ENCODE measurements at regions not wholly inside any gene's neighbourhood (a gene's known extent, or its start where the extent isn't known, plus 50 kb on each side); places are given as distances from the start of the nearest gene placed in this dataset.

DNA sequence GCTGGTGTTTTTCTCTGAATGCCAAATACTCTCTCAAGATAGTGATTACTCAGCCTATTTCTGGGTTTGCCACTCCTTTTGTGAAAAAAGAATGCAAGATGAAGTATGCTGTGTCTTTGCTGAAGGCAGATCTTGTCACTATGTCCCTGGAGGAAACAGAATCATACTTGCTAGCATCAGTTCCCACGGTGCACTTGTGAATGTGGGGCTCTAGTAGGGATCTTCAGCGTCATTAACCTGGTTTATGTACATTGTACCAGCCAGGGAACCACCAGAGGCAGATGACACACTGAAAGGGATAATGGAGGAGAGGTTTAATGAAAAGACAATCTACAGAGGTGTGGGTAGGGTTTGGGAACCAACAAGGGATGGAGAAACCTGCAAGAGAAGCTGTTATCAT lies 131.0 kb upstream of the CXCR4 start:
- TF ChIP-seq GATA3 (IDR thresholded peaks at IDR 0.05; ENCODE audit: low read depth, low read length) (no peak), GATA2 (IDR thresholded peaks at IDR 0.05; ENCODE audit: low read depth, low read length) (no peak)

DNA sequence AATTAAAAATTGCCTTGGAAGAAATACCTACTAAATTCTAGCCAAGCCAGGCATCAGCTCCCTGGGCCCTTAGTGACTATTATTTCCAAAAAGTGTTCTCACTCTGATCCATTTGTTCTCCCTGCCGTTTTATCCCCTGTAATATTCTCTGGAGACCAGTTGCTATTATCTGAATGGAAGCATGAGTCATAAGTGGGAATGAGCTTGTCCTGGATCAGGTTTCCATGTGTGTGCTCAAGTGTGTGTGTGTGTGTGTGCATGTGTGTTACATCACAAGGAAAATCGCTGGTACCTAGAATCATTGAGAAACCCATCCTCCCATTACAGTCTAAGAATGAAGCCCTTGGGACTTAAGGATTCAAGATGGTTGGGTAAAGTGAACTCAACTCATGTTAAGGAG lies 130.3 kb upstream of the CXCR4 start:
- TF ChIP-seq GATA2 (IDR thresholded peaks at IDR 0.05; ENCODE audit: low read depth, low read length) (no peak), GATA3 (IDR thresholded peaks at IDR 0.05; ENCODE audit: low read depth, low read length) (no peak)

DNA sequence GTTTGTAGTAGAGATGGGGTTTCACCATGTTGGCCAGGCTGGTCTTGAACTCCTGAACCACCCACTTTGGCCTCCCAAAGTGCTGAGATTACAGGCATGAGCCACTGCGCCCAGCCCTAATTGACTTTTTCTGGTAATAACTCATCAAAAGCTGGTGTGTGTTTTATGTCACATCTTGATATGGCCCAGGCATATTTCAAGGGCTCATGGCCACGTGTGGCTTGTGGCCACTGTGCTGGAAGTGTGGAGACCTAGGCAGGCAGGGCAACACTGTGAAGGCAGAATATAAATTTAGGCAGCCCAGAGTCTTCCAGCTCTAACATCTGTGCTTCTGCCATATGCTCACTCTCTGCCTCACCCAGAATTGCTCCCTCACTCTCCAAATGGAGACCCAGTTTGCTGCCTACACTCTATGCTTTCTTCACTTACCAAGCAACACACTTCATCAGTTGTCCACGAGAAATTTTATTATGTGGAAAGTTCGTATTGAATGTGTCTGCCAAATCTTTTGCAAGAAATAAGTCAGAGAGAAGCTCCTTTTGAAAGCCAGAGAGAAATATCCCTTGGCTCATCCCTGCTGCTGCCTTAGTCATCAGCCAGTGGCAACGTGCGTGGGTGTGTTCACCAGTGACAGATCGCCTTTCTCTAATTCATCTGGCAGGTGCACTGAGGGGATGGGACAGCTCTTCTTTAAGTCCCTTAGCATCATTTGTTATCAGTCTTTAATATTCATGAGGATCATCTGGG lies 129.4 kb upstream of the CXCR4 start:
- TF ChIP-seq GATA2 (IDR thresholded peaks at IDR 0.05; ENCODE audit: low read depth, low read length), result no peak
- no peak for TF ChIP-seq GATA3 (IDR thresholded peaks at IDR 0.05; ENCODE audit: low read depth, low read length)

DNA sequence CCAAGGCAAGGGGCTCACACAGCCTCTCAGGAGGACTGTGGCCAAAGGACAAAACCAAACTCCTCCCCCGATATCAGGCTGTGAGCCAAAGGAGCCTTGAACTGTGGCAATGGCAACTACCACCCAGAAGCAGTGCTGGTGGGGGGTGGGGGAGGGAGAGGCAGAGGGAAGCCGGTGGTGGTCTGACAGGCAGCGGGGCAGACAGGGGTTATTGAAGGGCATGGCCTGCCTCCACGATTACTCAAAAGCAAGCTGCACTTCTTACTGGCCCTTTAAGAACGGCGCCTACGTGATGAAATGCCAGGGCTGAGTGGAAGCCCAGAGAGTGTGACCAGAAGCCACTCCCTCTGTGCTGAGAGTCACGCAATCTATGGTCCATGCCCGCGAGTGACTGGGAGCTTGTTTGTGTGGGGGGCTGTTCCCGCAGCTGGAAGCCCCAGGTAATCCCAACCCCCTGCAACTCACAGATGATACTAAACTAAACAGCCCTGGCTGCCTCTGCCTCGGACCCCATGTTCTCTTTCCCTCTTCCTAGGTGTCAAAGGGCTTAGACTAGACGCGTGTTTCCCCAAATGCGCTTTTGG lies 128.2 kb upstream of the CXCR4 start:
- no peak for TF ChIP-seq GATA2 (IDR thresholded peaks at IDR 0.05; ENCODE audit: low read depth, low read length)
- TF ChIP-seq GATA3 (IDR thresholded peaks at IDR 0.05; ENCODE audit: low read depth, low read length), result no peak

DNA sequence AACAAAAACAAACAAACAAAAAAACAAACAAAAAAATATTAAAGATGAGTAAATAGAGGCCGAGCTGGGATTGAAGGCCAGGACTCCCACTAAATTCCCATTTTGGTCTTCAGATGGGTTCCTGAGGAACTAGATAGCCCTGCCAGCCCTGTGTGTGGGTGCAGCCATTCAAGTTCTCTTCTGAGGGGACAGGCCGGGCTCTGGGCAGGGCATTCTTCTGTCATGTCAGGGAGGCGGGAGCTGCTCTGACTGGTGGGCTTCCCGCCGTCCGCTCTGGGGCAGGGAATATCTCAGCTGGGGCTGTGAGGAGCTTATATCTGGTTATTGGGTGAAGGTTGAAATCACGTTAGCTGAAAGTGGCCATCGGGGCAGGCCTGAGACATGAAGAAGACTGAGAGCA lies 127.3 kb upstream of the CXCR4 start:
- TF ChIP-seq GATA3 (IDR thresholded peaks at IDR 0.05; ENCODE audit: low read depth, low read length) (no peak), GATA2 (IDR thresholded peaks at IDR 0.05; ENCODE audit: low read depth, low read length) (no peak)

DNA sequence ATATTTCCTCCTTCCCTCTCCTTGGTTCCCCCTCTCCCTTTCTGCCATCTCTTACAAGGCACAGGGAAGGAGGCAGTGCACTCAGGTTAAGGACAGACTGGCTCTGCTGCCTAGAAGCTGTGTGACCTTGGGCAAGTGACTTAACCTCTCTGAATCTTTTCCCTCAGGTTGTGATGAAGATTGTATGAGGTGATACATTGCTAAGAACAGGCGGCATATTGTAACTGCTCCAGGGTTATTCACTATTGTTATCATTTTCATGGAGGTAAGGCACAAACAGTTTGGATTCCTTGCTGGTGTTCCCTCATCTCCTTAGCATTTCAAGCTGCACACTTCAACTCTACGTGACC lies 126.6 kb upstream of the CXCR4 start:
- no peak for TF ChIP-seq GATA2 (IDR thresholded peaks at IDR 0.05; ENCODE audit: low read depth, low read length)
- no peak for TF ChIP-seq GATA3 (IDR thresholded peaks at IDR 0.05; ENCODE audit: low read depth, low read length)

DNA sequence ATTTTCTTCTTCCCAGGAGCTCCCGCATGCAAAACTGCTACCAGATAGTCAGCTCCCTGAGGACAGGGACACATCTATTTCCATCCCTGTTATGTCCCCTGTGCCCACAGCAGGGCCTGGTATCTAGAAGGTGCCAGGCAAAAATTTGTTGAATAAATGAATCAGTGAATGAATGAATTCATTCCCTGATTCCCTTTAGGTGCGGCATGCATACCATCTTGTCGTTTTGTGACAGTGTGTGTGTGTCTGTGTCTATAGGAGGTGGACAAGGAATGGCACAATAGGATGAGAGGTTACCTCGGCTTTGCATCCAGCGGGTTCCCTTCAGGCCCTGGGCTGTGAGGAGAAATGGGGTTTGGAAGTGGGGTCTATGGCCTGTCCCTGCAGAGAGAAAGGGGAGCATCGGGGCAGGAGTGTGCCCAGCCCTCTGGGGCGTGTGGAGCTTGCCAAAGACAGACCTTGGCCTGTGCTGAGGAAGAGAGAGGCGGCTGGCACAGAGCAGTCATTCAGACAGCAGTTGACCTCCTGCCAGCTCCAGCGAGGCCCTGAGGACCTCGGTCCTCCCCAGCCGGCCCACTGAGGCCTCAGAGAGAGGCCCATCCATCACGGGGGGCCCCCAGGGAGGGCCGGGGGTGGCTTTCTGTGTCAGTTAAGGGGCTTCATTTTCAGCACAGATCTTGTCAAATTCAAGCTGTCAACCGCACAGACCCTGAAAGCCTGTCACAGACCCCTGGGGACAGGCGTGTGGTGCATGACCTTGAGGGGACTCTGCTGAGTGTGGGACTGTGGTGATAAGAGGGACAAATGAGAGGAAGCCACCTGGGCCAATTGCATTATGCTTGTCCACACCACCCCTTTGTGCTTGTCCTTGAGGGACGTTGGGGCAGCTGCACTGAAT lies 125.9 kb upstream of the CXCR4 start:
- TF ChIP-seq GATA2 (IDR thresholded peaks at IDR 0.05; ENCODE audit: low read depth, low read length) (no peak), GATA3 (IDR thresholded peaks at IDR 0.05; ENCODE audit: low read depth, low read length) (no peak)

DNA sequence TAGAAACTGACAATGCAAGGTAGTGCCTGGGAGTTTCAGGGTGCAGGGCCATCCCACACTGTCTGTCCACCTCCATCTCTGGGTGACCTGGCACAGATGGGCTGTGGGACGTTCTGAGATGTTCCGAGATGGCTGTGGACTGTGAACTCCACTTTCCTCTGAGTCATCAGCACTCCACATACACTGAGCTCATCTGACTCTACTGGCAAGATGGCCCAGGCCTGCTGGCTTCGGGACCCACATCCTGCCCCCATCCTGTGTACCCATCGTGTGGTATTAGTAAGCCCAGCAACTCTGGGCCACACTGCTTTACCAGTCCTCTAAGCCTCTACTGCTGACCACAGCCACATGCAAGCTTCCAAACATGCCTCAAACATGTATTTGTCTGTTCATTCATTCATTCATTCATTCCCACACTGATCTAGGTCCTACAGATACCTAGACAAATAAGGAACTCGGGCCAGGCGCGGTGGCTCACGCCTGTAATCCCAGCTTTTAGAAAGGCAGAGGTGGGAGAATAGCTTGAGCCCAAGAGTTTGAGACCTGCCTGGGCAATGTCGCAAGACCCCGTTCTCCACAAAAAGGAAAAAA lies 124.8 kb upstream of the CXCR4 start:
- TF ChIP-seq GATA3 (IDR thresholded peaks at IDR 0.05; ENCODE audit: low read depth, low read length), result no peak
- TF ChIP-seq GATA2 (IDR thresholded peaks at IDR 0.05; ENCODE audit: low read depth, low read length), result no peak

DNA sequence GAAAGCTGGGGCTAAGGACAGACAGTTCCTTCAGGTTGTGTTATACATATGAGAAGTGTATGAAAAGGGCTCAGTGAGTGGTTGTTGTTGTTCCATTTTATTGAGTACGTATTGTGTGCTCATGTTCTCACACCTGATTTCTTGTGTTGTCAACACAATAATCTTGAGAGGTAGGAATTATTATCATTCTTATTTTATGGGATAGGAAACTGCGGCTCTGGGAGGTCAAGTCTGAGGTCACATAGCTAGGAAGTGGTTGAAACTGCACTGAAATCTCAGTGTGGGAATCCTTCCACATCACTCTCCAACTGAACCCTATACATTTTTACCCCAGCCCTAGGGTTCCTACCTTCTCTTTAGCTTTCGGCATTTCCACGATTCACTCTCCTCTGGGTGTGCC lies 124.2 kb upstream of the CXCR4 start:
- no peak for TF ChIP-seq GATA3 (IDR thresholded peaks at IDR 0.05; ENCODE audit: low read depth, low read length)
- TF ChIP-seq GATA2 (IDR thresholded peaks at IDR 0.05; ENCODE audit: low read depth, low read length), result no peak

DNA sequence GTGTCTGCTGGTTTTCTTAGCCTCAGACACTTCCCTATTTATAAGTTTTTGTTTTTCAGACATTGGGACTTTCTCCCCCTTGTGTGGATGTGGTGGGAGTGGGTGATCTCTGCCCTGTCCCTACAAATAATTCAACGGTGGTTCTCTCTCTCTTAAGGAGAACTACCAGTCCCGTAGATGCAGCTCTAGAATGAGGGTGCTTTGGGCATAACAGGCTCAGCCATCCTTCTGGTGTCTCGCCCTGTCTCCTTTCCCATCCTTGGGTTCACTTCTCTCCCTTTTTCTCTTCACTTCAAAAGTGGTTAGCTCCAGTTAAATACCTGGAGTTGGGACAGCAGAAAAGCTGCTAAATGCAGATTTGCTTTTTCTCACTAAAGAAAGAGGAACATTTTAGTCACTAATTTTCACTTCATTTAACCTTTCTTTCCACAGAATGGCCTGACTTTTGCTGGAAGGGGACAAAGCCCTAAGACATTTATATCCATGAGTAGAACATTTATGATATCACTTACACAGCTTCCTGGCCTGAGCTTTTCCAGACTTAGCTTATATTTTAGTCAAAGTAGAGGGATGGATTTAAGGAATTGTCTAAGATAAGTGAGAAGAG lies 121.2 kb upstream of the CXCR4 start:
- no peak for TF ChIP-seq GATA3 (IDR thresholded peaks at IDR 0.05; ENCODE audit: low read depth, low read length)
- TF ChIP-seq GATA2 (IDR thresholded peaks at IDR 0.05; ENCODE audit: low read depth, low read length), result no peak

DNA sequence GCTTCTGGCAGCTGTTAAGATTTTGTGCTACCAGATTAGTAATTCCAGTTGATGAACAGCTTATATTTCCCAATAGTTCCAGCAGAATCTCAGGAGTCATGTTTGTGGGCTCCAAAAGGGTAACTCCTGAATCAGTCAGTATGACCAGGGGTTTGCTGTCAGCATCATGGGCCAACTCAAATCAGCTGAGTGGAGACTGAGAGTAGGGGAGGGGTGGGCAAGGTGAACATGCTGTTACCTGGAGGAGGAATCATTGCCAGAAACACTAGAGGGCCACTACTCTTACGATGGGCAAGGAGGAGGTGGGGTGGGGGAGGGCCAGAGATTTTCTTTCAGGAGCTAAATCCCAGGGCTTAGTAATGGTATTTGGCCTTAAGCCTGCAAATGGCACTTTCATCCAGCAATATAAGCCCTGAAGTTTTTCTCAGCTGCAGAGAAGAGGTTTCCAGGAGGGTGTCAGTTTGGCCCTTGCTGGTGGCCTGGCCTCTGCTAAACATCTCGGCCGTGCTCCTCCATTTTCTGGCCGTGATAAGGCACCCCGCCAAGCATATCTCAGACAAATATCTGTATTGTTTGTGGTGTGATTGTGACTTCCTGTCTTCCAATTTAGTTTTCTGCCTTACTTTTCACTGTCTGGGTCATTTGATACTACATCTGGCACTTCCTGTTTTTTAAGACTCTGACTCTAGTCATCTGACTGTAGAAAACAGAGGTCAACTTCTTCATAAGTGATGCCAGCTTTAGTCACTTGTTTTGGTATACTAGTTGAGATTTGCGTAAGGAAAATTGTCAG lies 120.5 kb upstream of the CXCR4 start:
- TF ChIP-seq GATA3 (IDR thresholded peaks at IDR 0.05; ENCODE audit: low read depth, low read length), result no peak
- TF ChIP-seq GATA2 (IDR thresholded peaks at IDR 0.05; ENCODE audit: low read depth, low read length), result no peak

DNA sequence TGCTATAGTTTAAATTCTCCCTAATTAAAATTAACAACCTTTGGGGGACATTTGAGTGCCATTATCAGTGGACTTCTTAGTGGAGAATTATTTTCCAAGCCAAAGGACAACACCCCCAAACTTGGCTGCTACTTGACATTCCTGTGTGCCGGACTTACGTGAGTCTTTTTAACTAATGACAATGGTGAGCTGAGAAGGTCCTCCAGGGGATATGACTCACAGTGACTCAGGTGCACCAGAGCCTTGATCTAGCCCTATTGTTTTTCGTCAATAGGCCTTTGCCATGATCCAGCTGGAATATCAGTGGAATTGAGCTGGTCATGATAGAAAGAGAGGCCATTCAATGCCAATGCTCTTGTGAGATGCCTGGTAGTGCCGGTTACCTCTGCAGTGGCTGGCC lies 118.1 kb upstream of the CXCR4 start:
- TF ChIP-seq GATA2 (IDR thresholded peaks at IDR 0.05; ENCODE audit: low read depth, low read length), result no peak
- TF ChIP-seq GATA3 (IDR thresholded peaks at IDR 0.05; ENCODE audit: low read depth, low read length), result no peak

DNA sequence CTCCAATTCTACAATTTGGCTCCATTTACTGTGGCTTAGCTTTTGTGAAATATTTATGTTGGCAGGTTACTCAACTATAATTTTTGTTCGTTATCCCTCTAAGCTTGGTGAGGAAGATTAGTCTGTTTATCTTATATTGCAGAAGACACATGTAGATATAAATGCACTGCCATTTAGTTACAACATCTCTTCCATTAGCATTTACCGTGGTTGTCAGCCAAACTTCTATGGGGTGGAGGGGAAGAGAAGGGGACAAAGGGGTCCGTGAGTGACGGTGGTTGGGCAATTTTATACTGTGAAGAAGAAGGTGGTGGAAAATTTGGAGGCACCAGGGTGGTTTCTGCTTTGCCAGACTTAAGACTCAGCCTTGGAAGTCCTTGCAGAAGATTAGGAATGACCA lies 117.6 kb upstream of the CXCR4 start:
- TF ChIP-seq GATA3 (IDR thresholded peaks at IDR 0.05; ENCODE audit: low read depth, low read length) (no peak), GATA2 (IDR thresholded peaks at IDR 0.05; ENCODE audit: low read depth, low read length) (no peak)

Measured in SH-SY5Y (cell line).